Stomach (tissue), 8 donors: ENCODE measurements at regions not wholly inside any gene's neighbourhood (a gene's known extent, or its start where the extent isn't known, plus 50 kb on each side); places are given as distances from the start of the nearest gene placed in this dataset.

Source experiments
- DNase-seq, 2 donors: peaks; one replicate each; pipeline versions ENCODE4 v3.0.0 to v3.0.0-alpha.2; 2013 to 2019
- H3K27ac ChIP-seq, 5 donors: fragments of 200-600 bp in 4 of 5; sonication (generic) in 4 of 5; one replicate each; pipeline ENCODE4 v1.5.1; 2013 to 2019; ENCODE audit warnings: mild to moderate bottlenecking in 1 of 5, moderate library complexity in 1 of 5
- H3K27me3 ChIP-seq, 3 donors: fragments of 200-600 bp; sonication (generic); one replicate each; pipeline ENCODE4 v1.5.1; 2017 to 2019; ENCODE audit warnings: mixed run types in 1 of 3
- H3K36me3 ChIP-seq, 4 donors: fragments of 200-600 bp; sonication (generic); 1 replicate in 3 of 4; 2 replicates in 1 of 4; pipeline ENCODE4 v1.5.1; 2016 to 2019
- H3K4me1 ChIP-seq, 4 donors: fragments of 200-600 bp; sonication (generic); one replicate each; pipeline ENCODE4 v1.5.1; 2016 to 2019
- H3K4me3 ChIP-seq, 4 donors: fragments of 200-600 bp; sonication (generic) in 3 of 4; one replicate each; pipeline ENCODE4 v1.5.1; 2016 to 2019; ENCODE audit warnings: mild to moderate bottlenecking in 1 of 4
- H3K9me3 ChIP-seq, 4 donors: fragments of 200-600 bp; sonication (generic); one replicate each; pipeline ENCODE4 v1.5.1; 2016 to 2019
- EP300 ChIP-seq: sonication (generic); formaldehyde crosslinking; IDR thresholded peaks from one replicate; pipeline ENCODE4 v1.6.1; 2017; ENCODE audit warnings: antibody characterized with exemption
- POLR2A ChIP-seq, 4 donors: fragments of 450-650 bp; IDR thresholded peaks; one replicate each; pipeline ENCODE4 v1.6.1; 2016; ENCODE audit warnings: antibody characterized with exemption in 4 of 4, control low read depth in 2 of 4, mild to moderate bottlenecking in 1 of 4, moderate library complexity in 1 of 4
- POLR2AphosphoS5 ChIP-seq, 3 donors: sonication (generic); formaldehyde crosslinking; IDR thresholded peaks; one replicate each; pipeline ENCODE4 v1.6.1; 2016; ENCODE audit warnings: antibody characterized with exemption in 3 of 3
- WGBS, 5 donors: extraction: QIAGEN DNeasy Blood & Tissue Kit in 3 of 5; methylation state at CpG; one replicate each; pipeline versions ENCODE4 v1.1.5 to v1.1.7; 2013 to 2018; 5-methylcytosine and 5-hydroxymethylcytosine counted together
- intact Hi-C: fragments of 100-400 bp; cut with DNase I; formaldehyde crosslinking; loops from one replicate; pipeline ENCODE4 v1.15.1; 2023; ENCODE audit warnings: low total_unique reads
- TF ChIP-seq, protein P1 (sequence below), 7 experiments: fragments of 450-650 bp in 4 of 7; fragments of 200-600 bp in 3 of 7; sonication (generic) in 3 of 7; IDR thresholded peaks; one replicate each; pipeline ENCODE4 v1.5.1; 2016 to 2019; ENCODE audit warnings: antibody characterized with exemption in 7 of 7, control low read depth in 2 of 7, mild to moderate bottlenecking in 1 of 7
- donor health status: healthy with polysubstance abuse.
- donor health status: Bipolar disorder and iron deficiency.
- donor health status: healthy.

- intact Hi-C loops = no loop called here
- H3K36me3 ChIP-seq = no peaks in the 10 kb centered on the region
- no peaks in the 10 kb centered on the region for H3K27me3 ChIP-seq
- TF ChIP-seq POLR2AphosphoS5 (IDR thresholded peaks at IDR 0.05) = no peak
- TF ChIP-seq POLR2A (IDR thresholded peaks at IDR 0.05) = no peak
- TF ChIP-seq EP300 = no peak
- TF ChIP-seq, protein P1, sequence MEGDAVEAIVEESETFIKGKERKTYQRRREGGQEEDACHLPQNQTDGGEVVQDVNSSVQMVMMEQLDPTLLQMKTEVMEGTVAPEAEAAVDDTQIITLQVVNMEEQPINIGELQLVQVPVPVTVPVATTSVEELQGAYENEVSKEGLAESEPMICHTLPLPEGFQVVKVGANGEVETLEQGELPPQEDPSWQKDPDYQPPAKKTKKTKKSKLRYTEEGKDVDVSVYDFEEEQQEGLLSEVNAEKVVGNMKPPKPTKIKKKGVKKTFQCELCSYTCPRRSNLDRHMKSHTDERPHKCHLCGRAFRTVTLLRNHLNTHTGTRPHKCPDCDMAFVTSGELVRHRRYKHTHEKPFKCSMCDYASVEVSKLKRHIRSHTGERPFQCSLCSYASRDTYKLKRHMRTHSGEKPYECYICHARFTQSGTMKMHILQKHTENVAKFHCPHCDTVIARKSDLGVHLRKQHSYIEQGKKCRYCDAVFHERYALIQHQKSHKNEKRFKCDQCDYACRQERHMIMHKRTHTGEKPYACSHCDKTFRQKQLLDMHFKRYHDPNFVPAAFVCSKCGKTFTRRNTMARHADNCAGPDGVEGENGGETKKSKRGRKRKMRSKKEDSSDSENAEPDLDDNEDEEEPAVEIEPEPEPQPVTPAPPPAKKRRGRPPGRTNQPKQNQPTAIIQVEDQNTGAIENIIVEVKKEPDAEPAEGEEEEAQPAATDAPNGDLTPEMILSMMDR (IDR thresholded peaks at IDR 0.05) = no peak
- no peak overlapping the region for H3K27ac ChIP-seq
- peaks cover 0 to 20% (median 11%) of the 10 kb centered on the region in 4 donors for H3K9me3 ChIP-seq
- H3K4me3 ChIP-seq = no peak overlapping the region
- H3K4me1 ChIP-seq = no peaks in the 10 kb centered on the region
- 52 to 58% (median 55%) methylated on average over 5 of the region's 5 CpGs for WGBS, 5 donors
- no peak for DNase-seq
Measured at GRCh38 chr1:170247751-170248521, 102.2 kb downstream of the NTMT2 start.

- Histone ChIP-seq H3K27me3 (no peaks in the 10 kb centered on the region), H3K27ac (no peak overlapping the region), H3K9me3 (peaks cover 0 to 20% (median 11%) of the 10 kb centered on the region in 4 donors), H3K4me1 (no peaks in the 10 kb centered on the region), H3K36me3 (no peaks in the 10 kb centered on the region), H3K4me3 (no peak overlapping the region)
- 93 to 99% (median 96%) methylated on average over 15 to 28 of the region's 28 CpGs for WGBS, 5 donors
- intact Hi-C loops = no loop called here
- TF ChIP-seq EP300 = no peak
- no peak for TF ChIP-seq POLR2AphosphoS5 (IDR thresholded peaks at IDR 0.05)
- no peak for TF ChIP-seq POLR2A (IDR thresholded peaks at IDR 0.05)
- TF ChIP-seq, protein P1 (IDR thresholded peaks at IDR 0.05) = no peak
- no peak for DNase-seq
Measured at GRCh38 chr1:170250531-170251276, 104.9 kb downstream of the NTMT2 start.

DNA sequence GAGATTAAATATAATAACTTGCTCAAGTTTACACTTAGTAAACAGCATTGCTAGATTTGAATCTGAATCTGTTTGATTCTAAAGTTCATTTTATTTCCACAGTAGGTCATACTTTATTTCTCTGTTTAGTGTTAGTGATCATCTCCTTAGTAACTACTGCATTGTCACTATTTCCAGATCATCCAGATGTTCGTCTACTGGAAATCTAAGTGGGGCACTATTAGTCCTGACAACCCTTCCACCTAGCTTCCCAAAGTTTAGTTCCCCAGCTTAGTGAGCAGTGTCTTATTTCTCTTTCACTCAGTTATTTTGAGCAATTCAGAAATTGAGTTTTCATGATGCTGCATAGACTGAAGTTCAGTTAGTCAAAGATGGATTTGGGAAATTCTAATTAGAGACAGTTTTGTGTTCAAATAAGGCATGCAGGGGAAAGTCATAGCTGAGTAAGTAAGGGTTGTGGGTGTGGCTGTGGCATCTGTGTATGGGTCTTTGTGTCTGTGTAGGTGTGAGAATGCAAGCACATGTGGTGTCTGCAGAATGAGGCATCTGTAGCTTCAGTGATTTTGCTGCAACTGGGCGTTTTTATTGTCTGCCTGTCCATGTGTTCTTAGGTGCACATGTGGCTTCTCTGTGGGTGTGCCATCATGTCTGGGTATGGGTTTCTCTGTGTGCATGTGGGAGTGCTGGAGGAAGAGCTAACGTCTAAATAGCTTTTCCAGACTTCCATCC is 107.3 kb downstream of the NTMT2 start:
- Histone ChIP-seq H3K4me1 (no peaks in the 10 kb centered on the region), H3K4me3 (no peak overlapping the region), H3K36me3 (no peaks in the 10 kb centered on the region), H3K27ac (no peak overlapping the region), H3K27me3 (no peaks in the 10 kb centered on the region), H3K9me3 (peaks cover 0 to 20% (median 11%) of the 10 kb centered on the region in 4 donors)
- no peak for DNase-seq
- 59 to 78% (median 71%) methylated on average over 3 of the region's 3 CpGs for whole genome bisulfite sequencing, 5 donors
- no peak for TF ChIP-seq POLR2AphosphoS5 (IDR thresholded peaks at IDR 0.05)
- intact Hi-C loops = no loop called here

DNA sequence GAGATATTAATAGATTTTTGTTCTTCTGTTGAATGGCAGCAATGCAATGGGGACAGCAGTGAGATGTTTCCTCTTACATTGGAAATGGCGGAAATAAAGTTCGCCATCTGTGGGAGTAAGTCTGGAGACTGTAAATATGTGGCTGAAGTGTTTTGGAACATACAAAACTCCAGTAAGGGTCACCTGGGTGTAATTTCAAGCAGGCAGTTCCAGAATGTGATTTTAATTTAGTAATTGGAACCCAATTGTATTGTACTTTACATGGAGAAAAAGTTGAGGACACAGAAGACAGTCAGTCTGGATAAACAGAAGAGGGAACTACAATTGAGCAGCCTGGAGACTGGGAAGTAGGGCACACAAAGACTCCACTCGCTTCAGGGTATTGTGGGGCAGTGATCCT is 108.6 kb downstream of the NTMT2 start:
- Histone ChIP-seq H3K4me1 (no peaks in the 10 kb centered on the region), H3K4me3 (no peak overlapping the region), H3K27me3 (no peaks in the 10 kb centered on the region), H3K36me3 (no peaks in the 10 kb centered on the region), H3K27ac (no peak overlapping the region), H3K9me3 (peaks cover 0 to 20% (median 11%) of the 10 kb centered on the region in 4 donors)
- TF ChIP-seq POLR2AphosphoS5 (IDR thresholded peaks at IDR 0.05) (no peak), POLR2A (IDR thresholded peaks at IDR 0.05) (no peak), EP300 (no peak)
- TF ChIP-seq, protein P1 (IDR thresholded peaks at IDR 0.05) = no peak
- intact Hi-C loops = no loop called here
- no peak for DNase-seq
- WGBS, 5 donors = 89 to 96% (median 93%) methylated on average over 3 of the region's 3 CpGs
